Suprapubic skin (tissue), 4 donors: ENCODE measurements at regions not wholly inside any gene's neighbourhood (a gene's known extent, or its start where the extent isn't known, plus 50 kb on each side); places are given as distances from the start of the nearest gene placed in this dataset.

Source experiments
- DNase-seq, 2 donors: peaks; one replicate each; pipeline ENCODE4 v3.0.0-alpha.2; 2019; ENCODE audit warnings: low spot score in 2 of 2
- H3K27ac ChIP-seq: fragments of 200-600 bp; sonication (generic); one replicate; pipeline ENCODE4 v1.5.1; 2019
- H3K27me3 ChIP-seq: fragments of 200-600 bp; sonication (generic); one replicate; pipeline ENCODE4 v1.5.1; 2019
- H3K36me3 ChIP-seq: fragments of 200-600 bp; sonication (generic); one replicate; pipeline ENCODE4 v1.5.1; 2019
- H3K4me1 ChIP-seq: fragments of 200-600 bp; sonication (generic); one replicate; pipeline ENCODE4 v1.5.1; 2019
- H3K4me3 ChIP-seq: fragments of 200-600 bp; sonication (generic); one replicate; pipeline ENCODE4 v1.5.1; 2019; ENCODE audit warnings: mild to moderate bottlenecking
- H3K9me3 ChIP-seq: fragments of 200-600 bp; sonication (generic); one replicate; pipeline ENCODE4 v1.5.1; 2019
- CTCF ChIP-seq, 2 donors: fragments of 200-600 bp in 1 of 2; fragments of 450-650 bp in 1 of 2; sonication (generic) in 1 of 2; IDR thresholded peaks; one replicate each; pipeline ENCODE4 v1.5.1; 2016 to 2019; ENCODE audit warnings: antibody characterized with exemption in 2 of 2, mild to moderate bottlenecking in 1 of 2, moderate library complexity in 1 of 2
- EP300 ChIP-seq: sonication (generic); formaldehyde crosslinking; IDR thresholded peaks from one replicate; pipeline ENCODE4 v1.6.1; 2017; ENCODE audit warnings: antibody characterized with exemption
- POLR2A ChIP-seq, 2 donors: fragments of 450-650 bp; IDR thresholded peaks; one replicate each; pipeline ENCODE4 v1.6.1; 2017; ENCODE audit warnings: antibody characterized with exemption in 2 of 2, mild to moderate bottlenecking in 2 of 2, moderate library complexity in 2 of 2
- POLR2AphosphoS5 ChIP-seq, 3 donors: sonication (generic); formaldehyde crosslinking; IDR thresholded peaks; one replicate each; pipeline ENCODE4 v1.6.1; 2017; ENCODE audit warnings: antibody characterized with exemption in 3 of 3
- WGBS: methylation state at CpG from one replicate; pipeline ENCODE4 v1.1.5; 2018; 5-methylcytosine and 5-hydroxymethylcytosine counted together

GRCh38 chr9:107953556-107954125, 464.1 kb upstream of the KLF4 start:
- DNase-seq, result no peak
- no peaks in the 10 kb centered on the region for H3K27me3 ChIP-seq
- H3K4me3 ChIP-seq, result no peak overlapping the region
- H3K9me3 ChIP-seq, result peaks cover 5% of the 10 kb centered on the region
- no peaks in the 10 kb centered on the region for H3K4me1 ChIP-seq
- no peaks in the 10 kb centered on the region for H3K36me3 ChIP-seq
- WGBS, result 85% methylated on average over 4 of the region's 4 CpGs
- H3K27ac ChIP-seq, result no peak overlapping the region
- TF ChIP-seq CTCF (IDR thresholded peaks at IDR 0.05), result no peak
- no peak for TF ChIP-seq POLR2A (IDR thresholded peaks at IDR 0.05)
- TF ChIP-seq EP300, result no peak
- TF ChIP-seq POLR2AphosphoS5 (IDR thresholded peaks at IDR 0.05), result no peak

GRCh38 chr9:107952773-107953172, 463.2 kb upstream of the KLF4 start:
- no peaks in the 10 kb centered on the region for H3K27me3 ChIP-seq
- DNase-seq, result no peak
- WGBS, result 87% methylated on average over 1 of the region's 1 CpG
- no peaks in the 10 kb centered on the region for H3K4me1 ChIP-seq
- no peaks in the 10 kb centered on the region for H3K36me3 ChIP-seq
- H3K4me3 ChIP-seq, result no peak overlapping the region
- H3K9me3 ChIP-seq, result peaks cover 5% of the 10 kb centered on the region
- no peak overlapping the region for H3K27ac ChIP-seq
- TF ChIP-seq POLR2AphosphoS5 (IDR thresholded peaks at IDR 0.05) (no peak), CTCF (IDR thresholded peaks at IDR 0.05) (no peak), POLR2A (IDR thresholded peaks at IDR 0.05) (no peak), EP300 (no peak)

- Histone ChIP-seq H3K27me3 (no peaks in the 10 kb centered on the region), H3K9me3 (peaks cover 5% of the 10 kb centered on the region), H3K36me3 (no peaks in the 10 kb centered on the region), H3K4me3 (no peak overlapping the region), H3K27ac (no peak overlapping the region), H3K4me1 (no peaks in the 10 kb centered on the region)
- 89% methylated on average over 2 of the region's 2 CpGs for WGBS
- DNase-seq, result no peak
- TF ChIP-seq EP300, result no peak
- TF ChIP-seq CTCF (IDR thresholded peaks at IDR 0.05), result no peak
- no peak for TF ChIP-seq POLR2AphosphoS5 (IDR thresholded peaks at IDR 0.05)
- TF ChIP-seq POLR2A (IDR thresholded peaks at IDR 0.05), result no peak
Observed at GRCh38 chr9:107951511-107951910, 461.9 kb upstream of the KLF4 start.

GRCh38 chr9:107949061-107949460, 459.5 kb upstream of the KLF4 start:
- no peaks in the 10 kb centered on the region for H3K36me3 ChIP-seq

GRCh38 chr9:107948601-107949000, 459.0 kb upstream of the KLF4 start:
- 78% methylated on average over 2 of the region's 2 CpGs for WGBS
- H3K27ac ChIP-seq, result no peak overlapping the region
- TF ChIP-seq POLR2AphosphoS5 (IDR thresholded peaks at IDR 0.05), result no peak
- H3K27me3 ChIP-seq, result no peaks in the 10 kb centered on the region
- H3K36me3 ChIP-seq, result no peaks in the 10 kb centered on the region
- H3K4me1 ChIP-seq, result no peaks in the 10 kb centered on the region
- H3K9me3 ChIP-seq, result peaks cover 5% of the 10 kb centered on the region
- no peak for DNase-seq
- no peak overlapping the region for H3K4me3 ChIP-seq

More at GRCh38 chr9:107949061-107949460, 459.5 kb upstream of the KLF4 start:
- Histone ChIP-seq H3K27ac (no peak overlapping the region), H3K4me3 (no peak overlapping the region), H3K4me1 (no peaks in the 10 kb centered on the region), H3K27me3 (no peaks in the 10 kb centered on the region), H3K9me3 (peaks cover 5% of the 10 kb centered on the region)
- no peak for DNase-seq
- 87% methylated on average over 4 of the region's 4 CpGs for WGBS
- TF ChIP-seq POLR2AphosphoS5 (IDR thresholded peaks at IDR 0.05) (no peak), CTCF (IDR thresholded peaks at IDR 0.05) (no peak), EP300 (no peak), POLR2A (IDR thresholded peaks at IDR 0.05) (no peak)

- Histone ChIP-seq H3K4me1 (no peaks in the 10 kb centered on the region), H3K36me3 (no peaks in the 10 kb centered on the region), H3K4me3 (no peak overlapping the region), H3K27me3 (no peaks in the 10 kb centered on the region), H3K27ac (no peak overlapping the region), H3K9me3 (peaks cover 5% of the 10 kb centered on the region)
- no peak for DNase-seq
- WGBS, result 74% methylated on average over 6 of the region's 6 CpGs
- TF ChIP-seq POLR2AphosphoS5 (IDR thresholded peaks at IDR 0.05) (no peak), CTCF (IDR thresholded peaks at IDR 0.05) (no peak), EP300 (no peak), POLR2A (IDR thresholded peaks at IDR 0.05) (no peak)
Observed at GRCh38 chr9:107948086-107948485, 458.5 kb upstream of the KLF4 start.
